T-helper 2 cell treated with Interferon-gamma antibody and Interleukin-4, amounts not matched to agents 100 ng/mL and 5 ng/mL, for 36 hours (primary cell): ENCODE measurements at regions not wholly inside any gene's neighbourhood (a gene's known extent, or its start where the extent isn't known, plus 50 kb on each side); places are given as distances from the start of the nearest gene placed in this dataset.

Source experiments
- intact Hi-C: fragments of 100-400 bp; cut with micrococcal nuclease; formaldehyde crosslinking; loops from one replicate; pipeline ENCODE4 v1.15.1; 2023

DNA sequence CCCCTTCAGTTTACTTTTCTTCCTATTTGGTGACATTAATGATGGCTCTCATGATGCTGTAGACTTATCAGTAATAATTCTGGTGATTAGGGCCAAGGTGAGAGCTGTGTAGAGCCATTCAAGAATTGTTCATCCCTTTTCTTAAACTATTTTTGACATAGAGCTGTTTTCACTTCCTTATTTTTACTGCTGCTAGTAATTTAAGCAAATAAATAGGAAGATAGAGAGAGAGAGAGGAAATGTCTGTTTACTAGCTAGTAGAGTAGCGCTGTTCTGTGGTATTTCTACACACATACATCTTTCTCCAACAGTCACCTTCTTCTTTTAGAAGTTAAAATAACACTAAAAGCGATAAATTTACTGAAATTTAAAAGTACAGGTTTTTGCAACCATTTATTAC lies 678.0 kb upstream of the ZP4 start:
- intact Hi-C loops, result no loop called here

DNA sequence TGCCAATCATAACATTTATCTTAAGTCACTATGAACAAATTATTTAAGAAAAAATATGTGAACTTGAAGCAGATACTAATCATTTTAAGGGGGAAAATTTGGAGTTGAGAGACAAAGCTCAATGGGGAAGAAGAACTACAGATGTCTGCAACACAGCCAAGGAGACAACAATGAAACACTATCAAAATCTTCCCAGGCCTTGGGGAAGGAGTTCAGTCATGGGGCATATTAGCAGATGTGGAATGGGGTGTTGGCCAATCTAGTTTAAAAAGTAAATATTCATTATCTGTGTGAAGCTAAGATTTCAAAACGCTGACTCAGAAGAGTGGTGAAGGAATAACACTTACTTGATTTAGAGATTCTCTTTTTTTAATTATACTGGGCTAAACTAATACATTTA lies 671.6 kb upstream of the ZP4 start:
- intact Hi-C loops, result no loop called here

DNA sequence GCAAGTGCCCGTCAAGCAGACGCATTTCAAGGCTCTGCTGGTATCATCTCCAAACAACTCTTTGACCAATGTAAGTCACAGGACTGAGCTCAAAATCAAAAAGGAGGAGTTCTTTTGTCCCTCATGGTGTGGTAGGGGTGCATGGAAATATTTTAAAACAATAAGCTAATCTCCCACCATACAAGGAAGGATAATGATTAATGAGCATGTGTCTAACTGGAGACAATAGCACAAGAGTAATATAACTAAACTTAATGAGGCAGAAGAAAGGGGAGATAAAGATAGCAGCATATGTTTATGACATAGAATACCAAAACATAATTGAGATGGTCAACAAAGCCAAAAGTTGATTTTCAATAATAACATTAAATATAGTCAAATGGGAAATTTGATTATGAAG lies 668.0 kb upstream of the ZP4 start:
- intact Hi-C loops, result no loop called here

DNA sequence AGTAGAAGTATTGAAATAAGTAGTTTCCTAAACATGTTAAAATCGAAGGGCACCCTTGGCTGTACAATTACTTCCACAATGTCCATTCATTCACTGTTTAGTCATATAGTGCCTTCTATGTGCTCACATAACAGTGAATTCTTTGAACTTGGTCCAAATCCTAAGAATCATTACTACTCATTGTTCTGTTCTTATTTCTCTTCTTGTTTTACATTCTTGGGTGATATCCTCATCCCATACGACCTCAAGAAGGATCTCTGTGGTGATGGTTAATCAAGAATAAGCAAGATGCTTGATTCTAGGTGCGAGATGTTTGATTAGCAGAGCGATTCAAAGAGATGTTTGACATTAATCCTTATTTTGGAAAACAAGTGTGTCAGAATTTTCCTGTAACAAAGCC lies 667.4 kb upstream of the ZP4 start:
- intact Hi-C loops, result no loop called here

DNA sequence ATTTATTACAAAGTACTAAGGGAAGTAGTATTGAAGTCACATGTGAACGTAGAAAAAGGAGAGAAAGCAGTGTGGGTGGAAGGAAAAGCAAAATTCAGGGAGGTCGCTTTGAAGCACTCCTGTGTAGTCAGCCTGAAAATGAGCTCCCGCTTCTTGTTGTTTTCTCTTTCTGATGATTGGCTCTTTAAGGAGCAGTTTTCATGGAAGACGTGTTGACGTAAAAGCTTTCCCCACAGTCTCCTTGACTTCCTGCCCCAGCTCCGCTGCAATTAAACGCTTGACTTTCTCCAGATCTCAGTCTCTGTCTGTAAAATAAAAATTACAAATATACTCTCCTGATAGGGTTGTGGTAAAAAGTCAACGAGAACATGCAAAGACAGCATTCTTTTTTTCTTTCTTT lies 661.5 kb upstream of the ZP4 start:
- intact Hi-C loops, result no loop called here

DNA sequence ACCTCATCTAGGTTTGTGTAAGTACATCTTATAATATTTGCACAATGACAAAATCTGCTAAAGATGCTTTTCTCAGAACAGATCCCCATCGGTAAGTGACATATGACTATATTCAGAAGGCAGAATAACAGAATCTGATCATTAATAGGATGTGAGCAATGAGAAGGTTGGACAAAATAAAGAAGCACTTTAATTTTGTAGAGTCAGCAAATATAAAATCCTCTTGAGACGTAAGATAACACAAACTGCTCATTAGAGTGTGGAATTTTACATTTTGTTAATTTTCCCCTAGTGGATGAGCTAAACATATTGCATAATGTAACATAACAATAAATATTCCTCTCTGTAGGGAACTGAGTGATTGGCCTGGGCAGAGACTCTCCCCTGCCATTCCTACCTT lies 658.4 kb upstream of the ZP4 start:
- intact Hi-C loops, result no loop called here

DNA sequence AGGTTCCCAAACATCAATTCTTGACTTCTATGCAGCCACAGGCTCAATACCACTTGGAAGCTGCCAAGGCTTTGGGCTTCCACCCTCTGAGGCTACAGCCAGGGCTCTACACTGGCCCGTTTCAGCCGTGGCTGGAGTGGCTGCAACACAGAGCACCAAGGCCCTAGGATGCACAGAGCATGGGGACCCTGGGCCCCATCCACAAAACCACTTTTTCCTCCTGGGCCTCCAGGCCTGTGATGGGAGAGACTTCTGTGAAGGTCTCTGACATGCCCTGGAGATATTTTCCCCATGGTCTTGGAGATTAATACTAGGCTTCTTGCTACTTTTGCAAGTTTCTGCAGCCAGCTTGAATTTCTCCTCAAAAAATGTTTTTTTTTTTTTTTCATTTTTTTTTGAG lies 655.4 kb upstream of the ZP4 start:
- intact Hi-C loops, result no loop called here

DNA sequence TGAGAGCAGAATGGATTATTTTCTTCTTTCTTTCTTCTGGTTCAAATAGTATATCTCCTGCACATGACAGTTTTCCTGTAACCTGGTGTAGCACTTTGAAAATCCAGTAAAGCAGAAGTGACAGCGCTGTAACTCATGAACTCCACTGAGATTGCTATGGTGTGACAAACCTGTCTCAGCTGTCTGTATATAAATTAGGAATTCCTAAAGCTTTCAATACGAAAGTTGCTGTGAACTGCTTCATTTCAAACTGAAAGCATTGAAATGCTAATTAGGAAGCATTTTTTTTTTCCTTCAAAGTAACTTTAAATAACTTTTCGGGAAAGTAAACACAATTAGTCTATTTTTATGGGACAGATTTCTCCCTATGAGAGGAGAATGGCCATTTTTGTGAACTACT lies 646.9 kb upstream of the ZP4 start:
- intact Hi-C loops, result no loop called here

DNA sequence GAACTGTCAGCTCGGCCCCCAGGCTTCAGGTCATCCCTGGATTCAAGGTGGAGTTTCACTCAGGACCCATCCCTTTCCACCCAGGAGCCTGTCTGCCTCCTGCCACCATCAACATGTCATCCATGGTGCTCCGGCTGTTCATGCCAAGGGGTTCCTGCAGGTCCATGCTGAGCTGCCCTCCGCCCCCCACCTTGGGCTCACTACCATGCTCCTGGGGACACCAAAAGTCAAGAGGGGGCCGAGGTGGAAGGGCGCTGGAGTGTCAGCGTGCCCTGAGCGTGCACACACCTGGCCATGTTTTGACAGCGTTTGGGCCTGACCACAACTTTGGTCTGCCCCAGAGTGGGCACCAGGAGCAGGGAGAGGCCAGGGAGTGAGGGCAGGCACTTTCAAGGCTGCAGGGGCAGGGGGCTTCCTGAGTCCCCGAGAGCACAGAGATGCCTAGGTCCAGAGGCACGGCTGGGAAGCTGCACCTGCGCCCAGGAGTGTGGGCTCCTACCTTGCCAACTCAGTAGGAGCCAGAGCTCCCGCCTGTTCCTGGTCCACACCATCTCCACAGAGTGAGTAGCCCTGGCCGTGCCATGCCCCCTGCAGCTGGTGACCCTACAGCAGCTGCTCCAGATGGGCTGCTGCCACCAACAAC lies 639.6 kb upstream of the ZP4 start:
- intact Hi-C loops, result no loop called here

DNA sequence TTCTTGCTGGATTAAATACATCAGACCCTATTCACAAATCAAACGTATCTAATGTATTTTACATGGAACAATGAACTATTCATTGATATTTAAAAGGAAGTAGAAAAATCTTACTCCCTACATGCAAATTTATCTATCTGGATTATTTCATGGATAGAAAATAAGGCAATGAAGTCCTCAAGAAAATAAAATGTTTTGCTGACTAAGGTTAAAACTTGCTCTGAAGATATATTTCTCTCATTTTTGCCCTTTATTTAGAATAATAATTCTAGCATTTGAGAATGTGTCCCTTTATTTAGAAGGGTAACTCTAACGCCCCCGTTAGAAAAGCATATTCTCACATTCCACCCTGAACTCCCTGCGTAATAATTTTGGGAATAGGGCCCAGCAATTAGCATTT lies 627.0 kb upstream of the ZP4 start:
- intact Hi-C loops, result no loop called here

DNA sequence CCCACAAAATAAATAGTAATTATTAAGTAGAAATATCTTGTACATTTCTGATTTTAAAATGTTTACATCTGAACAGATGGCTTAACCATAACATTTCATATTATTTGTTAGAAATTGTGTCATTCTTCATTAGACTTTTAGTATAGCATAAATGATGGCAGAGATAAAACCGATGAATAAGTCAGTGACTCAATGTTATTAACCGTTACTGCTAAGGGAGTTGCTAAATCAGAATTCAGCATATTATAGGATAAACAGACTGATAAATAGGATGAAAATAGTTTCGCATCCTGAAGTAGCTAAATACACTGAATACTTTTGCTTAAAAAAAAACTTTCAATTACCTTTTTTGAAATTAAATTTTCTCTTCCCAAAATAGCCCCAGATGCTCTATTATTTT lies 610.6 kb upstream of the ZP4 start:
- intact Hi-C loops, result no loop called here

DNA sequence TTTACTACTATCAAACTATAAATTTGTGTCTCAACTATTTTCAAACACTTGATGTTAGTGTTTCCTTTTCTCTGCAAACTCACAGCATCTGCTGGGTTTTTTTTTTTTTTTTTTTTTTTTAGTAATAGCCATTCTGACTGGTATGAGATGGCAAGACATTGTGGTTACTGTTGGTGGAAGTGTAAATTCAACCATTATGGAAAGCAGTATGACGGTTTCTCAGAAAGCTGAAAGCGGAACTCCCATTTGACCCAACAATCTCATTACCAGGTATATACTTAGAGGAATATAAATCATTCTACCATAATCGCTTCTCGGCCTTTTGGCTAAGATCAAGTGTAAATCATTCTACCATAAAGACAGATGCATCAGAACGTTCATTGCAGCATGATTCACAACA lies 608.3 kb upstream of the ZP4 start:
- intact Hi-C loops, result no loop called here

DNA sequence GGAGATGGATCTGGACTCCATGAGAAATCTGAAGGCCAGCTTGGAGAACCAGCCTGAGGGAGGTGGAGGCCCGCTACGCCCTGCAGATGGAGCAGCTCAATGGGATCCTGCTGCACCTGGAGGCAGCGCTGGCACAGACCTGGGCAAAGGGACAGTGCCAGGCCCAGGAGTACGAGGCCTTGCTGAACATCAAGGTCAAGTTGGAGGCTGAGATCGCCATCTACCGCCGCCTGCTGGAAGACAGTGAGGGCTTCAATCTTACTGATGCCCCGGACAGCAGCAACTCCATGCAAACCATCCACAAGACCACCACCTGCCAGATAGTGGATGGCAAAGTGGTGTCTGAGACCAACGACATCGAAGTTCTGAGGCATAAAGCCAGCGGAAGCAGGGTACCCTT lies 601.5 kb upstream of the ZP4 start:
- intact Hi-C loops, result no loop called here

DNA sequence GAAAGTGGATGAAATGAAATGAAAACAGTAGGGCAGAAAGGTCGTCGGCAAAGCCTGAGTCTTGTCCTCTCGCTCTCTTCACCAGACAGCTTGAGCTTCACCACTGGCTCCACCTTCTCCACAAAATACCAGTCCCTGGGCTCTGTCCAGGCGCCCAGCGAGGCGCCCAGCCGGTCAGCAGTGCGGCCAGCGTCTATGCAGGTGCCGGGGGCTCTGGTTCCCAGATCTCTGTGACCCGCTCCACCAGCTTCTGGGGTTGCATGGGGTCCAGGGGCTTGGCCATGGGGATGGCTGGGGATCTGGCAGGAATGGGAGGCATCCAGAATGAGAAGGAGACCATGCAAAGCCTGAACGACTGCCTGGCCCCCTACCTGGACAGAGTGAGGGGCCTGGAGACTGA lies 600.5 kb upstream of the ZP4 start:
- intact Hi-C loops, result no loop called here

DNA sequence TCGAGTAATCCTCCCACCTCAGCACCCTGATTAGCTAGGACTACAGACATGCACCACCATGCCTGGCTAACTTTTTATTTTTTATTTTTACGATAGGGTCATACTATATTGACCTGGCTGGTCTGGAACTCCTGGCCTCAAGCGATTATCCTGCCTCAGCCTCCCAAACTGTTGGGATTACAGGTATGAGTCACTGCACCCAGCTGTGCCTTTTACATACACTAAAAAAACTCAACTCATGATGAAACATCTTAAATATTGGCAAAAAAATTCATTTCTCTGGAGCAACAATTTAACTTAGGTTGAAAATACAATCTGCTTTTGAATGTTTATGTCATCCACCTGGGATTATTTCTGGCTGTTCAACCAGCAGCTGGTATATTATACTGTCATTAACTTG lies 598.3 kb upstream of the ZP4 start:
- intact Hi-C loops, result no loop called here

DNA sequence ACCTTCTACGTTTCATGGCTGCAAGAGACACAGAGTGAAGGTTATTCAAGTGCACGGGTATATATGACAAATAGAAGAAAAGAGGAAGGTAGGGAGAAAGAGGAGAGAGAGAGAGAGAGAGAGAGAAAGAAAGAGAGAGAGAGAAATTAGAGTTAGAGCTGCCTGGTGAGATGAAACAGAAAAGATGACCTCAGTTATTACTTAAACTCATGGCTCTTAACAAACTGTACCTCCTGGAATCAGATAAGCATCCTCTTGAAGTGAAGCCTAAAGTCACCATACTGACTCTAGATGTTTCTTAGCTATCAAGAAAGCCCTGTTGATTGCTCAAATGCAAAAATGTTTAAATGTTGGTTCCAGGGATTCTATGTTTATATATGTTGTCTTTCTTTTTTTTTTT lies 597.7 kb upstream of the ZP4 start:
- intact Hi-C loops, result no loop called here

DNA sequence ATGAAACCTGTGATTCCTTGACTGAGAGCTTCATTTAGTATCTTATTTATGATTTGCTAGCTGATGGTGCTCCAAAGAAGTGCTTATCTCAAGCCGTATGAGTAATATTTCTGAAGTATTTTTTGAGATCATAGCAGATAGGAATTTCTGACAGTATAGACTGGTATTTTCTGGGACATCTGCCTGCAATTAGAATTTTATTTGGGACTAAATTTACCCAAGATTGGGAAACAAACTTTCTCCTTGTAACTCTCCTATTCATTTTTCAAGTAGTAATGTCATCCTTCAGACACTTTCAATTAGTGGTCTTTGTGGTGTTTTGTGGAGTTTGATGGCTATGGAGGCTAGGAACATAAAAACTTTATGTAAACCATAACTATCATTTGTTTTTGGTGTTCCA lies 597.2 kb upstream of the ZP4 start:
- intact Hi-C loops, result no loop called here

DNA sequence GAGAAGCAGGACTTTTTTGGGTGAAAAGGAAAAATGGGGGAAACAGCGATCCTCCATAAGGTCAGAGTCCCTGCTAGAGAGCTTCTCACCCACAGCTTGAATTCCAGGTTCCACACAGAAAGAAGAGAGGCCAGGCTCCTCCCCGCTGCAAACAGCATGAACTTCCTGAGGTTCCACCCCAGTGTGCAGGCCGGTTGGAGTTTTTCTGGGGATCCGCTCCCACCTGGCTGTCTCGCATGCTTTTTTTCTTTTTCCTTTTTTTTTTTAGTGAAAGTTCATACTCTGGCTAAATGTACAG lies 595.1 kb upstream of the ZP4 start:
- intact Hi-C loops, result no loop called here

DNA sequence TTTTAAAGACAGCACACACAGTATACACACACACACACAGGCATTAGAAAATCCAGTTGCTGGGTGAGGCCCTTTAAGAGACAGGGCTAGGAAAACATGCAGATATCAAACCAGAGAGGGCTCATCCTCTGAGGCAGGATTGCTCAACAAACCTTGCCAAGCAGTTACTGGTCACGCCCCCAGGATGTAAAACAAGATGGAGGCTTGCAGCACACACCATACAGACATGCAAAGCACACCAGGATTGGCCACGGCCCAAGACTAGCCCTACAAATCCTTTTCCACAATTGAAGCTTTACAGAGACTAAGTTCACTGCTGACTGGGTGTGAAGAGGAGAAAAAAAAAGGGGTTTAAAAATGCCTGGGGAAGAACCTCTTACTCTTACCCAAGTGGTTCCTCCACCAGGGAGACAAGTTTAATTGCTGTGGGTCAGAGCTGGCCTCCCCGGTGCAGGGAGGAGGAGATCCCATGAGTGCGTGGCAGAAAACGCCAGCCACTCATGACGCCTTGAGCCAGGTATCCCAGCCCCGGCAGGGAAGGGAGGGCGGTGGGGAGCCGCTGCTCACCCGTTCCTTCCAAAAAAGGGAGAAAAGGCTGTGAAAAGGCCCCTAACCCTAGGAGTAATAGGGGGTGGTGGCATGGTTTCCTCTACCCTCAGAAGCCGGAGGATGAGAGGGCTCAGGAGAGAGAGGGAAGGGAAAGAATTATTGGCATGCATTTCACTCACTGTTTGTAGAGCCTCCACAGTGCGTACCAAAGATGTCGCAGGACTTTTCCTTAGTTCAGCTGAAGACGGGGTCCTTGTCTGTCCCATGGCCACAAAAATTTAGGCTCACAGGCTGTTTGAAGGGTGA lies 594.6 kb upstream of the ZP4 start:
- intact Hi-C loops, result no loop called here

DNA sequence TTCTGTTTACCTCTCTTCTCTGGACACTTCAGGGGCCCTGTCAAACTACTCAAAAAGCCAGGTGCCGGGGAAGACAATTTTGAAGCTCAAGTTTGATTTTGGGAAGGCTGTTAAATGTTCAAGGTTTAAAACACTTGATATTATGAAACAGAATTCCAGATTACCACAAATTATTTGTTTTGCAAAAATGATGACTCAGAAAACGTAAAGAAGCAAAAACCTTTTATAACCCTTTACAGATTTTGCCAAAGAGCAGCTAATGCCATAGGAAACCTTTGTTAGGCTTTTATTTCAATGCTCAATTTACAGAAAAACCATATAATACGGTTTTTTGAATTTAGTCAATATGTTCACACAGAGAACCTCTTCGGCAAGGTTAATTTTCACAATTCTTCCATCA lies 593.4 kb upstream of the ZP4 start:
- intact Hi-C loops, result no loop called here

DNA sequence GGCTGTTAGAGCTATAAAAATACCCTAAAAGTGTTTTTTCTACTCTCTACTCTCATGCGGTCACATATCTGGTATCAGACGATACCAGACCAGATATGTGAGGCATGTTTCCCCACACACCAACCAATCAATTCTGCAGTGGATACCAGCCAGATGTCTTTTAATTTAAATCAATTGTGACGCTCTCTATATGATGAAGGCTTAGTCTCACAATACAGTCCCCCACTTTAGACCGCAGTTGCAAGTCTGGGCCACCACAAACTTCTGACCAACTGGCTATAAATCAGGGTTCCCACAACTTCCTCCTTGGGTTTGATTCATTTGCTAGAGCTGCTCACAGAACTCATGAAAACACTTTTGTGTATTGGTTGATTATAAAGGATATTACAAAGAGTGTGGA lies 586.1 kb upstream of the ZP4 start:
- intact Hi-C loops, result no loop called here

DNA sequence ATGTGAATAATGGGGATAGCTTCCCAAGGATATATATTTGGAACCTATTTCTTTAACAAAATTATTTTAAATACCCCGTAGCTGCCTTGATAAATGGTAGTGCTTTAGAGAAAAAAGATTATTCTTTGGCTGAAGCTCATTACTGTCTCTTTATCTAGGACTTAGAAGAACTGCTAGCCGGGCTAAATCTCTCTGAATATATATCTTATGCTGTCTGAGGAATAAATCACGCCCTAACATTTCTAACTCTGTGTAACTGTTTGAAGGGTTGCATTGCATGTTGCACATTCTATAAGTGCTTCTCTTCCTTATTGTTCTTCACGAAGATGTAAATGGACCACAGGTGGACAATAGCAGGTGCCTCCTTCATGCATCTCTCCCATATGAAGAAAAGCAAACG lies 585.0 kb upstream of the ZP4 start:
- intact Hi-C loops, result no loop called here

DNA sequence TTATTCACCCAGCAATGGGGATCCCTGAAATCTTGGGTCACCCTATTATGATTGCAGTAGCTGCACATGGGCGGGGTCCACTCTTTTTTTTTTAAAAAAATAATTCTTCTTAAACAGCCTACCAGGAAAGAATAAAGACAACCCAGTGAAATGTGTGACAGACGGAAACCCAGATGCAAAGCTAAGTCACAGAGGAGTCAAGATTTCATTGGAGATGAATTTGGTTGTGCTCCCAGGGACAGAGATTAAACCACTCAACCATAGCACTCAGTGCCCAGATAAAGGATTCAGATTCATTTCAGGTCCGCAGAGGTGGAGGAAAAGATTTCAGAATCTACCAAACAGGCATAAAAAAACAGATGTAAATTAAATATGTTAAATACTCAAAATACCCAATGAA lies 583.5 kb upstream of the ZP4 start:
- intact Hi-C loops, result no loop called here
